GM20431 (cell line): ENCODE measurements at regions not wholly inside any gene's neighbourhood (a gene's known extent, or its start where the extent isn't known, plus 50 kb on each side); places are given as distances from the start of the nearest gene placed in this dataset.

Experiments used
- in situ Hi-C: fragments of 300-500 bp; cut with MseI, MboI; formaldehyde crosslinking; loops from one replicate; pipeline ENCODE4 v1.15.0; 2020; ENCODE audit warnings: low sequenced_read_pairs; ENCODE audit not compliant: unreplicated experiment

GRCh38 chr11:36948460-36949127 is 350.6 kb upstream of the RAG2 start:
- in situ Hi-C loops, result no loop called here

DNA sequence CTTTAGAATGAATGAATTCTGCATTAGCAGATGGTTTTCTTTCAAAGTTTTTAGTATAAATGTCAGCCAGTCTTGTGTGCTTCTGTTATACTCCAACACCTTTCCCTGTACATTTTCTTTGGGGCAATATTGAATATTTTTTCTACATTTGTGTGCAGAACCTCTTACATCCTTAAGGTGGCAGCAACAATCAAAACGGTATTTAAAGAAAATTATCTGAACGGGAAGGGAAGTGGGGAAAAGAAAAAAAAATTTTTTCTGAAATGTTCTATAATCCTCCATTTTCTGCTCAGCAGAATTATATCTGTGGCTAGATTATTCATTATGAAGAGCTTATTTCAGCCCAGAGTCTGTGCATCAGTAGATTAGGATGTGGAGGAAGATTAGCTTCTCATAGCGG is 347.3 kb upstream of the RAG2 start:
- in situ Hi-C loops, result no loop called here

GRCh38 chr11:36933481-36933880 is 335.4 kb upstream of the RAG2 start:
- in situ Hi-C loops, result no loop called here

- in situ Hi-C loops, result no loop called here
Measured at GRCh38 chr11:36931139-36931538, 333.1 kb upstream of the RAG2 start.

GRCh38 chr11:36930256-36930655 is 332.2 kb upstream of the RAG2 start:
- in situ Hi-C loops, result no loop called here

- in situ Hi-C loops, result no loop called here
Measured at GRCh38 chr11:36929401-36929800, 331.4 kb upstream of the RAG2 start.

GRCh38 chr11:36928621-36929020 is 330.6 kb upstream of the RAG2 start:
- in situ Hi-C loops, result no loop called here

GRCh38 chr11:36899800-36900199 is 301.8 kb upstream of the RAG2 start:
- in situ Hi-C loops, result no loop called here

GRCh38 chr11:36890841-36891240 is 292.8 kb upstream of the RAG2 start:
- in situ Hi-C loops, result no loop called here

DNA sequence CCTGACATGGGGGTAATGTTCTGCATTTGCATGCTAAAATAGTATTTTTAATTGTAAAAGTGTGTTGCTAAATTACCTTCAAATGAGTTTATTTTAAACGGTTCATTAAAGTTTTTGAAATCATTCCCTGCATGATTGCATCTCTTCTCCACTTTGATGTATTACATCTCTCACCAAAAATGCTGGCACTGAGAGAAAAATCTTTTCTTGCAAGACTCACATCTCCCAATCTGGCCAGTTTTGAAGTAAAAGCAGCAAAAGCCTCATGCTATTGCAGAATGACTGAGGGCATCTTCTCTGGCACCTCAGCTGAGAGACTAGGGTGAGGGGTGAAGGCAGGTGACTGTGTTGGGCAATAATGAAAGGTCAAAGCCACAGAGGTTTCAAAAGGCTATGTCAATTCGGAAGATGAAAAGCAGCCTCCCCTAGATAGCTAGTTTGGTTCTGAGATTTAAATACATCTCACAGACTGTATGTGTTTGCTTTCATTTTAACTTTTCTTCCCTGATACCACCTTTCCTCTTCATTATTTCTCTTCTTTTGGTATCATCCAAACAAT is 292.2 kb upstream of the RAG2 start:
- in situ Hi-C loops, result no loop called here

GRCh38 chr11:36885154-36885553 is 287.1 kb upstream of the RAG2 start:
- in situ Hi-C loops, result no loop called here

DNA sequence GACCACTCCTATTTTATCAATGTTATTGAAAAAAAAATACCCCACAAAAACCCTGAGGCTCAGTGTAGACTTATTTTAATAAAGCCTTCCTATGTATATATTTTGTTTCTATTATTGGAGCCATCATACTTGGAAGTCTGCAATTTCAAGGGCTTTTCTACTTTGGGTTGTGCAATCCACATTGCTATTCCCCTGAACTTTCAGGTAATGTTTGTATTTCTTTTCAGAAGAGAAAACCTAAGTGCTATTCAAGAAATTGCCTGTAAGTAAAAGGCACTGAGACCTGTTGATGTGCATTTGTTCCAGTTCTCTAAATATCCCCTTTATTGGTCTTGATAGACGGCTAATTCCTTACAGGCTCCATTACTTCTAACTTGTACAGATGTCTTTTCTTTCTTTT is 280.7 kb upstream of the RAG2 start:
- in situ Hi-C loops, result no loop called here

DNA sequence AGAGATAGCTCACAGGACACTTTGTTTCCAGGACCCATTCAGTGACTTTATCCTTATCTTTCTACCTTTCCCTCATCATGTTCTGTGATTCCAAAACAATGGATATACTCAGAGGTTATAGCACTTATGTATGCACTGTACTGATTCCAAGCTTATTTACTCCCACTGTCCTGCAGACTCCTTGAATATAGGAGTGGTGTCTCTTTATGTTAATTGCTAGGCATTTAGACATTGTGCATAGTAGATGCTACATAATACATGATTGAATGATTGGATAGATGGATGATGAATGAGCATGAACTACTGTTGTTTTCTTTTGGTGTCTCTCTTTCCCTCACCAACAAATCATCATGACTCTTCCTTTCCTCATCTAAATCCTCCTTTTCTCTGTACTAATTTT is 279.1 kb upstream of the RAG2 start:
- in situ Hi-C loops, result no loop called here

GRCh38 chr11:36876266-36876665 is 278.2 kb upstream of the RAG2 start:
- in situ Hi-C loops, result no loop called here

DNA sequence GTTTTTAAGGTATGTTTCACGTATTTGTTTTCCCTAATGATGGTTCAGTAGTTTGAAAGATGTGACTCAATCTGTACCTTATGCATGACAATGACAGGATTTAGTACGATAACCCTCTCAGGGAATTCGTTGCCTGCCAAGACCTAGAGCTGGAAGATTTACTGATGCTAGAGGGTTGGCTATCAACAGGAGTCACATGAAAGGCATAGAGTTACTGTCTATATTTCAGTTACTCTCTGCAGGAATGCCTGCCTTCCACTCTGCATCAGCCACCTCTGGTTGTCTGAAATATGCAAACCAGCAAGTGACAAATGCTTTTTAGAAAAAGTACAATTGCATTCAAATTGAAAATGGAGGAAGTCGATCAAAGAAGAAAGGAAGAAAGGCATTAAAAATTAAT is 276.3 kb upstream of the RAG2 start:
- in situ Hi-C loops, result no loop called here

DNA sequence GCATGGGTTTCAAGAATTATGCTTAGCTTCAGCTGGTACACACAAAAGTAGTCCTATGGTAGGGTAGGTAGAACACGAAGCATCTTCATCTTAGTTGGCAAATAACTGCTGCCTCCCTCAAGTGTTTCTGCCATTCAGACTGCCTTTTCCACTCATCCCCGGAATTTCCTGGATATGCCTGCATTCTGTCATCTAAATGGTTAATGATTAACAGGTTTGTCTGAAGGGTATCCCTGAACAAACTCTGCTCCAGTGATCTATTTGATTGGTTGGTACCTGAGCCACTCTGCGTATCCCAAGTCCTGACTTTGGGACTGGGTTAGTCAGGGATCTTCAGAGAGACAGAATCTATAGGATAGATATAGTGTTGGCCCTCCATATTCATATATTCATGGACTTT is 272.3 kb upstream of the RAG2 start:
- in situ Hi-C loops, result no loop called here

DNA sequence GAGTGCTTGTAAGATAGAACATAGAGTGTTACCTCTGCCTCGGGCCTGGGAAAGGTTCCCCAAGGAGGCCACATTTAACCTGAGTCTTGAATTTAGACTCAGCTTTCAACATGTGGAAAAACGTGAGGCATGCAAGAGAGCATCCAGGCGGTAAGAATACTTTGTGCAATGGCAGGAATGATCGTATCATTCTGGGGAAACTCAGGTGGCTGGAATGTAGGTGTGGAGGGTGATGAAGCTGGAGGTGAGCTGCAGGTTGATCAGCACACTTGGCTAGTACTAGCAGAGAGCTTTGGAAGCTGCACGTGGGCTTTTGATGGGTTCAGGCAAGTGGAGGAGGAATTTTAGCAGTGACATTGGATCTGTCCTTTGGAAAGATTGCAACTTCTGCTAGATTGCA is 270.3 kb upstream of the RAG2 start:
- in situ Hi-C loops, result no loop called here

DNA sequence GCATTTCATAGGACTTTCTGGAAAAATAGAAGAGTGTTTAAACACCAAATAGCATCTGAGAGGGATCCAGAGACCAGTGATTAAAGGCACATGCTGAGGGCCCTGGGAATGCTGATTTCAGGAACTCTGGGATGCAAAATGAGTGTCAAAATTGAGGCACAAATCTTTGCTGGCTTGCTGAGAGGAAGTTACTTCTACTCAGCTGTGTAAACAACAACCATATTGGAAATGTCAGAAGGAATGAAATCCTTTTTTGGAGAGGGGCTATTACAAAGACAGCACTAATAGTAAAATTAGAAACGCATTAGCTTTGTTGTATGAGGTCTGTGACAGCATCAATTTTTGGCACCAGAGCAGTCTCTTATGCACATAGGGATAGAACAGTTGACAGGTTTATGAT is 267.8 kb upstream of the RAG2 start:
- in situ Hi-C loops, result no loop called here

- in situ Hi-C loops, result no loop called here
Measured at GRCh38 chr11:36854875-36855274, 256.8 kb upstream of the RAG2 start.

DNA sequence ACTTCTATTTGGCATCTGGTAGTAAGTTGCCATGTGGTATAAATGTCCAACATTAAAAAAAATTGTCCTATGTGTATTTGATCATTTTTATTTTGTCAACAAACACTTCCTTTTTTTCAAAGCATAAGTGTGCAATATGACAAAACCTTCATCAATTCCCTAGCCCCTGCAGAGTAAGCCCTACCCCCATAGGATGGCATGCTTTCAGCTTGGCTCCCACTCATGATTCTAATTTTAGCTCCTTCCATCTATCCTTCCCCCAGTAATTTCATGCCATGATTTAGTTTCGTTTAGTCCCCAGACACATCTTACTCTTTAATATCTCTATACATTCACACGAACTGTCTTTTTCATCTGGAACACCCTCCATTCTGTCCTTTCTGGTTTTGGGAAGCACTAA is 250.6 kb upstream of the RAG2 start:
- in situ Hi-C loops, result no loop called here

- in situ Hi-C loops, result no loop called here
Measured at GRCh38 chr11:36840378-36840777, 242.3 kb upstream of the RAG2 start.

- in situ Hi-C loops, result no loop called here
Measured at GRCh38 chr11:36837831-36838437, 239.9 kb upstream of the RAG2 start.
